ENCODE measurements at regions not wholly inside any gene's neighbourhood (a gene's known extent, or its start where the extent isn't known, plus 50 kb on each side); places are given as distances from the start of the nearest gene placed in this dataset.

DNA sequence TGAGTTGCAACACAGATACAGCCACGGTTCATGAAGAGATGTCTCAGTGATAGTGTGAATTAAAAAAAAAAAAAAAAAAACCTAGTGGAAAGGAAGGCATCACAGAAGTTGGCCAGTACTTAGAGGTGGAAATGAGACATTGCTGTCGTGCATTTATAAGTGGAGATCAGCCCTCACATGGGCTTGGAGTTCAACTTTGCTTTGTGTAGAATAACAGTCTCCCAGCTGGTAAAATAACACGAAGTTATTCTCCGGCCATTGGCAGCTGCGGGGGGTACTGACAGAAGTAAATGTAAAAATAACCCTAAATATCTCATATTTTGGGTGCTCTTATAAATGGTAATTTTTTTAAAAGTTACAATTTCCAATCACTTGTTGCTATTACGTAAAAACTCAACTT is 98.8 kb upstream of the TMEM18 start:
- TF ChIP-seq, protein P1, sequence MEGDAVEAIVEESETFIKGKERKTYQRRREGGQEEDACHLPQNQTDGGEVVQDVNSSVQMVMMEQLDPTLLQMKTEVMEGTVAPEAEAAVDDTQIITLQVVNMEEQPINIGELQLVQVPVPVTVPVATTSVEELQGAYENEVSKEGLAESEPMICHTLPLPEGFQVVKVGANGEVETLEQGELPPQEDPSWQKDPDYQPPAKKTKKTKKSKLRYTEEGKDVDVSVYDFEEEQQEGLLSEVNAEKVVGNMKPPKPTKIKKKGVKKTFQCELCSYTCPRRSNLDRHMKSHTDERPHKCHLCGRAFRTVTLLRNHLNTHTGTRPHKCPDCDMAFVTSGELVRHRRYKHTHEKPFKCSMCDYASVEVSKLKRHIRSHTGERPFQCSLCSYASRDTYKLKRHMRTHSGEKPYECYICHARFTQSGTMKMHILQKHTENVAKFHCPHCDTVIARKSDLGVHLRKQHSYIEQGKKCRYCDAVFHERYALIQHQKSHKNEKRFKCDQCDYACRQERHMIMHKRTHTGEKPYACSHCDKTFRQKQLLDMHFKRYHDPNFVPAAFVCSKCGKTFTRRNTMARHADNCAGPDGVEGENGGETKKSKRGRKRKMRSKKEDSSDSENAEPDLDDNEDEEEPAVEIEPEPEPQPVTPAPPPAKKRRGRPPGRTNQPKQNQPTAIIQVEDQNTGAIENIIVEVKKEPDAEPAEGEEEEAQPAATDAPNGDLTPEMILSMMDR (IDR thresholded peaks at IDR 0.05 in 4 of 5, conservative IDR thresholded peaks at IDR 0.05 in 1 of 5): no peak
- no peak for TF ChIP-seq POLR2A (IDR thresholded peaks at IDR 0.05)

All from gastrocnemius medialis (tissue), 4 donors.